Cardiac fibroblast (primary cell): ENCODE measurements at regions not wholly inside any gene's neighbourhood (a gene's known extent, or its start where the extent isn't known, plus 50 kb on each side); places are given as distances from the start of the nearest gene placed in this dataset.
"Not testable (repeated sequence)": the region's sequence is repeated elsewhere in the genome, so short reads cannot be mapped to it uniquely, and the experiment has no call there.

Source experiments
- DNase-seq, 2 donors: peaks; one replicate each; pipeline versions ENCODE4 v3.0.0 to v3.0.0-alpha.2; 2010; ENCODE audit warnings: low read depth in 2 of 2
- H3K4me3 ChIP-seq, 2 donors: replicated peaks in 1 of 2; 1 replicate in 1 of 2; 2 replicates in 1 of 2; pipeline ENCODE4 v1.5.1; 2011; ENCODE audit warnings: low read depth in 2 of 2, low read length in 2 of 2, mild to moderate bottlenecking in 2 of 2, moderate library complexity in 1 of 2
- TF ChIP-seq, protein P1 (sequence below): IDR thresholded peaks from one replicate; pipeline ENCODE4 v1.5.1; 2011; ENCODE audit warnings: low read depth, mild to moderate bottlenecking, low read length, inconsistent platforms

DNA sequence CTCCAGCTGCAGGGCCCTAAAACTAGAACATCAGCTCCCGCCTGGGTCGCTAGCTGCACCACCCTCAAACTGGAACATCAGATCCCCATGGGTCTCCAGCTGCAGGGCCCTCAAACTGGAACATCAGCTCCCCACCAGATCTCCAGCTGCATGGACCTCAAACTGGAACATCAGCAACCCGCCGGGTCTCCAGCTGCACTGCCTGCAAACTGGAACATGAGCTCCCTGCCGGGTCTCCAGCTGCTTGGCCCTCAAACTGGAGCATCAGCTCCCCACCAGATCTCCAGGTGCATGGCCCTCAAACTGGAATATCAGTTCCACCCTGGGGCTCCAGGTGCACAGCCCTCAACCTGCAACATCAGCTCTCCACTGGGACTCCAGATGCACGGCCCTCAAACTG, 82.7 kb downstream of the TFRC start:
- H3K4me3 ChIP-seq, DNase-seq: not testable (repeated sequence)

DNA sequence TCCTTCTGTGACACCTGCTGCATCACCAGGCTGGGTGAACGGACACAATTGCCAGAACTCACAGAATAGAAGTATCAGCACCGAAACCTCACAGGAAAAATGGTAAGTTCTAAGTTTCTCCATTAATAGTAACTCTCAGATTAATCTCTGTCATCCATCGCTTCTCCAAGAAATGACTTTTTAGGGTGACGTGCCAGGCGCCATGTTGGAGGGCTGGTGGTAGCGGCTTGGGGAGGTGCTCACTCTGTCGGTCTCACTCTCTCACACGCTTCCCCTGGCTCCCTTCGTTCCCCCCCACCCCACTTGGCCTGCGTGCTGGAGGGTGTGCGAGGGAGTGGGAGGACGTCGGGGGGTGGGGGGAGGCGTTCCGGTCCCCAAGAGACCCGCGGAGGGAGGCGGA, 85.6 kb downstream of the TFRC start:
- not testable (repeated sequence) for DNase-seq, H3K4me3 ChIP-seq

DNA sequence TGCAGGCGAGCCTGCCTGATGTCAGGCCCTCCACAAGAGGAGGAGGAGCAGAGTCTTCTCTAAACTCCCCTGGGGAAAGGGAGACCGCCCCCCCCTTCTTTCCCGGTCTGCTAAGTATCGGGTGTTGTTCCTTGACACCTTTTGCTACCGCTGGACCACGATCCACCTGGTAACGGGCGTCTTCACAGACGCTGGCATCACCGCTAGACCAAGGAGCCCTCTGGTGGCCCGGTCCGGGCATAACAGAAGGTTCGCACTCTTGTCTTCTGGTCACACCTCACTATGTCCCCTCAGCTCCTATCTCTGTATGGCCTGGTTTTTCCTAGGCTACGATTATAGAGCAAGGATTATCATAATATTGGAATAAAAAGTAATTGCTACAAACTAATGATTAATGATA, 86.0 kb upstream of the TNK2 start:
- DNase-seq, result peak; percentile 18 to 51
- TF ChIP-seq, protein P1, sequence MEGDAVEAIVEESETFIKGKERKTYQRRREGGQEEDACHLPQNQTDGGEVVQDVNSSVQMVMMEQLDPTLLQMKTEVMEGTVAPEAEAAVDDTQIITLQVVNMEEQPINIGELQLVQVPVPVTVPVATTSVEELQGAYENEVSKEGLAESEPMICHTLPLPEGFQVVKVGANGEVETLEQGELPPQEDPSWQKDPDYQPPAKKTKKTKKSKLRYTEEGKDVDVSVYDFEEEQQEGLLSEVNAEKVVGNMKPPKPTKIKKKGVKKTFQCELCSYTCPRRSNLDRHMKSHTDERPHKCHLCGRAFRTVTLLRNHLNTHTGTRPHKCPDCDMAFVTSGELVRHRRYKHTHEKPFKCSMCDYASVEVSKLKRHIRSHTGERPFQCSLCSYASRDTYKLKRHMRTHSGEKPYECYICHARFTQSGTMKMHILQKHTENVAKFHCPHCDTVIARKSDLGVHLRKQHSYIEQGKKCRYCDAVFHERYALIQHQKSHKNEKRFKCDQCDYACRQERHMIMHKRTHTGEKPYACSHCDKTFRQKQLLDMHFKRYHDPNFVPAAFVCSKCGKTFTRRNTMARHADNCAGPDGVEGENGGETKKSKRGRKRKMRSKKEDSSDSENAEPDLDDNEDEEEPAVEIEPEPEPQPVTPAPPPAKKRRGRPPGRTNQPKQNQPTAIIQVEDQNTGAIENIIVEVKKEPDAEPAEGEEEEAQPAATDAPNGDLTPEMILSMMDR, result peak; percentile 16
- H3K4me3 ChIP-seq, result not testable (repeated sequence)

DNA sequence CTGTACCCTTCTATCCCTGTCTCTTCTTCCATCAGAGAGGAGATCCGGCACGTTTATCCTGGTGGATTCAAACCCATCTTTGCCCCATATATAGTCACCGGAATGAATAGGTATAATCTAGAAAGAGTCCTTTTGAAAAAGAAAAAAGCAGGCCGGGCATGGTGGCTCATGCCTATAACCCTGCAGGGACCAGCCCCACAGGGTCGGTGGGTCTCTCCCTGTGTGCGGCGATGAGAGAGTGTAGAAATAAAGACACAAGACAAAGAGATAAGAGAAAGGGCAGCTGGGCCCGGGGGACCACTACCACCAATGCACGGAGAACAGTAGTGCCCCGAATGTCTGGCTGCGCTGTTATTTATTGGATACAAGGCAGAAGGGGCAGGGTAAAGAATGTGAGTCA, 85.3 kb upstream of the TNK2 start:
- not testable (repeated sequence) for DNase-seq, H3K4me3 ChIP-seq

DNA sequence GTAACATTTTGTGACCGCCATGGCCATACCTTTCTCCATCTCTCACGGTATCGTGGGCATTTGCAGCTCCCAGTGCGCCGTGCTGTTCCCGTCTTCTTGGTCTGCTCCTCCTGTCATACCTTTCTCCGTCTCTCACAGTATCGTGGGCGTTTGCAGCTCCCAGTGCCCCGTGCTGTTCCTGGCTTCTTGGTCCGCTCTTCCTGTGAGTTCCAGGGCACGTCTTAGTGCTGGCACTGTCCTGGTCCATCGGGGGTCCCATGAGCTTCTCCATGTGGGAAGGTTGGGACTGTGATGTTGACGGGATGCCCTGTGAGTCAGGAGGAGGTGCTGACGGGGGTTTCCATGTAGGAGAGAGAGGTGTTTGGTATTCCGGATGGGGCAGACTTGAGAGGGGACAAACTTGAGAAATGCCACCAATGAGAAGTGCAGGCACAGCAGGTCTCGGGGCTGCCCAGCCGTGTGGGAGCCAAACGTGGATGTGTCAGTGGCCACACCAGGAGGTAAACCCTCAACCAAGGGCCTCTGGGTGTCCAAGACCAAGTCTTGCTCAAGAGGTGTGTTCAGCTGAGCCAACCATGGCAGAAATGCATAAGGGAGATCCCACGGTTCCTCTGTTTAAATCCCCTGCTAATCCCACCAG, 84.7 kb upstream of the TNK2 start:
- not testable (repeated sequence) for DNase-seq, H3K4me3 ChIP-seq

DNA sequence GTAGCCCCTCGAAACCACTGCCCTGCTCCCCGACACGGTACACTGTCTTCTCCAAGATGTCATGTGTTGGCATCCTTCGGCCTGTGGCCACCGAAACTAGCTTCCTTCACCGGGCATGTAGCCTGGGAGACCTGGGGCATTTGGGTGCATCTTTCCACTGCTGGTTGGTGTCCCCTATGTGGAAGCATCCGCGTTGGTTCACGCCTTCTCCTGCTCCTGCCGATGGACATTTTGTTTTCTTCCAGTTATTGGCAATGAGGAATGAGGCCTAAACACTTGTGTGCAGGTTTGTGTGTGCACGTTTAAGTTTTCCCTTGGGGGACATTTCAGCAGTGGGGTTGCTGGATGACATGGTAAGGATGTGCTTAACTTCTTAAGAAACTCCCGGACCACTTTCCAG, 83.6 kb upstream of the TNK2 start:
- not testable (repeated sequence) for DNase-seq, H3K4me3 ChIP-seq

DNA sequence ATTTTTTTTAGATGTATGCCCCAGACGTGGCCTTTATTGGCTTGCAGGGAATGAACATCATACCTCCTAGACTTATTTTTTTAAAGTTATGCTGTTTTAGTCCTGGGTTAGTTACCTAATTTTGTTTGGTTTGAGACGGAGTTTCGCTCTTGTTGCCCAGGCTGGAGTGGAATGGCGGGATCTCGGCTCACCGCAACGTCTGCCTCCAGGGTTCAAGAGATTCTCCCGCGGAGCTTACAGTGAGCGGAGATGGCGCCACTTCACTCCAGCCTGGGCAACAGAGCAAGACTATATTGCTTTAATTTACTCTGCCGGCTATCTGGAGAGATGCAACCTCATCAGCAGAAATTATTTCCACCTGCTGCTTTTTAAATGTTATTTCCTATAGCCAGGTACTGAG, 82.9 kb upstream of the TNK2 start:
- not testable (repeated sequence) for DNase-seq, H3K4me3 ChIP-seq

DNA sequence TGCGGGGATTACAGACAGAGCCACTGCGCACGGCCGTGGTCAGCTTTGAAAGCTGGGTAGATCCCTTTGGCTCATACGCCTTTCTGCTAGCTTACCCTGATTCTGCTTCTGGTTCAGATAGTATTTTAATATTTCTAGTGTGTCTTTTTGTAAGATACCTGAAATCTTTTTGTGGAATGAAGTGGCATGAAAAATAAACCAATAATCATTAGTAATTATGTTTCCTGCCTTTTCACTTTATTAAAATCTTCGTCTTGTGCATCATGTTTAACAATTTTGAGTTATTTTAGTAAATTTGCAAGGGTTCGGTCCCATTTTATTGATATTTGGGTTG, 82.5 kb upstream of the TNK2 start:
- not testable (repeated sequence) for DNase-seq
- H3K4me3 ChIP-seq, result peak overlapping the region; percentile 59 to 65

DNA sequence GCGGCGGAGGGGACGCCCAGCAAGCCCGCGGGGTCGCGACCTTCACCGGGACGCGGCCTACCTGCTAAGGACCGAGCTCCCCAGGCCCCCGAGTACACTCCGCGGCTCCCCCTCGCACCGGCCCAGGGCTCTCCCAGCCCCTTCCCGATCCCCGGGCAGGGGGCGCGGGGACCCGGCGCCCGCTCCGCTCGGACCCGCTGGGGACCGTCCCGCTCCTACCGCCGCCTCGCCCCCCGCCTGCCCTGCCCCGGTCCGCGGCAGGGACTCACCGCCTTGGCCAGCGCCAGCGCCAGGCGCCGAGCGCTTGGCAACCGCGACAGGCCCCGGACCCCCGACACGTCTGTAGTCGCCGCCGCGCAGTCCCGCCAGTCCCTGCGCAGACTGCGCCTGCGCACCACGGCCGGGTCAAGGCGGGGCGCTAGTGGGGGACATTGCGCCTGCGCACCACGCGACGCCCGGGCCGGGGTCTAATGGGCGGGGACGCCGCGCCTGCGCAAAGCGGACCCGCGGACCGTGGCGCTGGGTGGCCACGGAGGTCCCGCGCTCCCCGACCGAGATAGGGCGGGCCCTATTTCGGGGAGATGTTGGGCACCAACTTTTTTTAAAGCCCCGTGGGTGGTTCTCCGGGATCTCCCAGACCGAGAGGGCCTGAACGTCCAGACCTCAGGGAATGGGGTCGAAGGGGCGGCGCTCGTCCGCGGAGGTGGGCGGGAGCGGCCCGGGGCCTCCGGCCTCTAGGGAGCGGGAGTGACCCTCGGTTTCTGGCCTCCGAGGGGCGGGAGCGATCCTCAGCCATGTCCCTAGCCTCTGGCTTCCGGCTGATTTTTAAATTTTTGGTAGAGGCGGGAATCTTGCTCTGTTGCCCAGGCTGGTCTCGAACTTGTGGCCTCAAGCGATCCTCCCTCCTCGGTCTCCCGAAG, 81.8 kb upstream of the TNK2 start:
- DNase-seq, result peak; percentile 76 to 84
- H3K4me3 ChIP-seq, result peak overlapping the region; percentile 61 to 65

DNA sequence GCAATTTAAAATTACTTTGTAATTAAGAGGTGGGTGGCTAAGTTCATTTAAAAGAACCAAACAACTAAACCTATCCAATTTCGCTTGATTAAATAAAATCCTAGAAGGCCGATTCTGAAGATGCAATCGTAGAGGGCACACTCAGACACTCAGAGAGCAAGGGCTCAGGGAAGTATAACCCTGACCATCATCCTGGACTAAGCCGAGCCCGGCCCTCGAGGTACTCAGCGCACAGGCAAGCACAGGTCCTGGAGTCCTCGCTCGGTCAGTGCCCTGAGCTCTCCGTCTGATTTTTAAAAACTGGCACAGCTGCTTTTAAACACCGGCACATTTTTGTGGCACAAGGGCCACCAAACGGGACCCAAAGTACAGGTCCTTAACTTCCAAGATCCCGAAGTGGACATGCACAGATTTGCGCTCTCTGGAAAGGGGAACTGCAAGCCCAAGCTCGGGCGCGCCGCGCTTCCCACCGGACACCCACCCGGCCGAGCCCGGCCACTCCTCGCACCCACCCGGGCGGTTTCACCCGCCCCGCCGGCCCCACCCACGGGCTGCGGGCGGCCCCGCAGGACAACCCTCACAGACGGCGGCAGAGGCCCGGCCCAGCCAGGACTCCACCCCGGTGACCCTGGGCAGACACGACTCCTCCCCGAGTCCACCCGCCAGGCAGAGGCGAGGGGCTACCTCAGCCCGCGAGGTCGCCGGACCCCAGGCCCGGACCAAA, 81.0 kb upstream of the TNK2 start:
- DNase-seq, result peak; percentile 9 to 29
- peak overlapping the region; percentile 49 to 61 for H3K4me3 ChIP-seq

DNA sequence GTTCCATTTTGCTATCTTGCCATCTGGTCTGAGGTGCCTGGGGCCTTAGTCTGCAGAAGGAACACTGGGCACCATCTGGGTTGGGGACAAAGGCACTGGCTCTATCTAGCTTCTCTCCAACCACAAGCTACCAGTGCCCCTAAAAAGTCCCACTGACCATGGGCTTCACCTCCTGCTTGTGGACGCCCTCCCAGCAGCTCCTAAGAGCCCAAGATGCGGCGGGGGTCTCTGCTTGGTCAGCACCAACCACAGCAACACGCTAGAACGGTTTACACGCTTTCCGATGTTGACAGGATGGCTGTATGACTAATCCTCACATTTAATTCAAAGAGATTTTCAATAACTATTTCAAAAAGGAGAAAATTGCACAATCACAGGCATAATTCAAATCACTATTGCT, 80.4 kb upstream of the TNK2 start:
- peak overlapping the region in 1 of 2 donors; percentile 24 for H3K4me3 ChIP-seq

DNA sequence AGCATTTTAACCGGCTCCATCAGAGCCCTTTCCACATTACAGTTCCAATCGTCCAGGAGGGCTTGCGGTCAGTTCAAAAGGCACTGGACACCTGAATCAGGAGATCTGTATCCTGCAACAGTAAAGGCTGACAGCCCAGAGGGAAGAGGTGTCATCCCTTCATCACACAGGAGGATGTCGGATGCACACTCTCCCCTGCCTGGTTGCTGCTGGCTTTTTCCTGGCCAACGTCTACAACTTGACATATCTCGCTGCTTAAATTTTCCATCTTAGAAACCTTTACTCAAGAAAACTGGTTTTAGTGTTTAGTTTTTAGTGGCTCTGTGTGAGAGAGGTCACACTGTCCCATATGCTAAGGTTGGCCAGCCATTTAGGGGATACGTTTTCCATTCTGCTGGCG, 78.7 kb upstream of the TNK2 start:
- not testable (repeated sequence) for H3K4me3 ChIP-seq, DNase-seq

More for the DNA sequence above, 80.4 kb upstream of the TNK2 start:
- not testable (repeated sequence) for DNase-seq

DNA sequence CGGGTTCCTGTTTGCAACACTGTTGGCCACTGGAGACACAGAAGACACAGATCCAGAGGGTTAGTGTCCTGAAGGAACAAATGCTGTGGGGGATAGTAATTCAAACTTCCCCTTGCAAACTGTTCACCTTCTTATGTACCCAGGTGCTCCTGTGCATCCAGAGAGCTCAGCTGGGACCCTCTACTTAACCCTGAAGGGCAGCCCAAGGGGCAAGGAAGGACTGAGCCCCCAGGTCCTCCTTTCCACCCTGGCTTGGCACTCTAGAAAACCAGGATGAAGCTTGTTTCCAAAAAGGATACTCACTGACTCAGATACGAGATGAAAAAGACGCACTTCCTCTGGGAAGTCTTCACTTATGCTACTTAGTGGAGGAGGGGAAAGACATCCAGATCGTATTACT, 78.2 kb upstream of the TNK2 start:
- not testable (repeated sequence) for H3K4me3 ChIP-seq, DNase-seq

DNA sequence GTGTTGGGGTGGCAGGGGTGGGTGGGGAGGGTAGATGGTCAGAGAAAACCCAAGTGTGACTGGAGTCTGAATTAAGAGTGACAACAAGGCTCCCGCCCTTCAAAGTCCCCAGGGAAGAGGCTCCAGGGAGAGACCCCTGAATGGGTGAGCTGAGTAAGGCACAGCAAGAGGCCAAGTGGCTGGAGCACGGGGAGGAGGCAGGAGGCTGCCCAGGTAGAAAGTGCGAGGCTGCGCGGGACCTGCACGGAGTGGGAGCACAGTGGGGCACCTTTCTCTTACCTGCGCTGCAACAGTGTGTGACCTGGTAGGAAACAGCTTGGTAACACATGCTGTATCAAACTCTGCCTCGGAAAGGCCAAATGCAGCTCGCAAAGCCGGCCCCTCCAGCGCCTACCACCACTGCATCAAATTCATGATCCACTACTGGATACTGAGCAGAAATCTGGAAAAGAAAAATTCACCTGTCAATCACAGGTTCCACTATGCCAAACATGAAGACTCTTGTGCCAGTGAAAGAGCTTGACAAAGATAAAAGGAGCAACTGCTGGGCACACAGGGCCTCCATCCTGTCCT, 77.1 kb upstream of the TNK2 start:
- H3K4me3 ChIP-seq, DNase-seq: not testable (repeated sequence)

DNA sequence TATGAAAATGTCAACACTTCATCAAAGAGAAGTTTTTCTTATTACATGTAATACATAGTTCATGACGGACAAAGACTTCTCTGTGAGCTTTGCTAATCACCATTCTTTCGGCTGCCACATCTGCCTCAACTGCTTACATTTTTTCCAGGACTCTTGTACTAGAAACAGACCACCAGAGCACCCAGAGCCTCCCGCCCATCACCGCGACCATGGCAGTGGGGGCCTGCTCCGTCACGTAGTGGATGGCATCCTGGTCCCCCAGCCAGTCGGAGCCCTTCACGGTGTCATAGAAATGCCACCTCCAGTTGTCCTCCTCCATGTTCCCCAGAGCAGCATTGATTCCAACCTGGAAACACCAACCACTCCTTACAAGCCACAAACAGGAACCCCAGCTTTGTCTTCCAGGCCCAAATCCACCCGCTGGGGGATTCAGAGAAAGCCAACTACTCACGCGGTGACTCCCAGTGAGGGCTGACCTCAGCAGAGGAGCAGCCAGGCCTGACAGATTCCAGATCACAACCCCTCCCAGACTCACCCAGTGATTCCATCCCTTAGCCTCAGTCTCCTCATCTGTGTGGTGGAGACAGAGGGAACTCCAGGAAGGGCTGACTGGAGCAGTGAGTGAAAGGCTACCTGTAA, 76.2 kb upstream of the TNK2 start:
- not testable (repeated sequence) for H3K4me3 ChIP-seq, DNase-seq

DNA sequence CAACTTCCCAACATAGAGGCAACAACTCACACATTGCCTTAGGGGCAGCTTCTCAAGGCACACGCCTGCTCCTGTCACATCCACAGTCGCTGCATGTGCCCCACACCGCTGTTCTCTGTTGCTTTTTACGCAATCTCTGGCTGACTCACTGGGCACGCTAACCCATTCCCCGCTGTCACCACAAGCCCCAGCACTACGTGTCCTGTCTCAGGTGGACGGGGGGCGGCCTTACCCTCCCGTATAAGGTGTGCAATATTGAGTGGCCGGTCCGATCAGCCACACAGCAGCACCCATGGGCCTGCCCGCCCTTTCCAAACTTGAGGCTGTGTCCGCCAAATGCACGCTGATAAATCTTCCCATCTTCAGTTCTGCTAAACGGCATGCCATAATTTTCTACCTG, 75.5 kb upstream of the TNK2 start:
- H3K4me3 ChIP-seq, DNase-seq: not testable (repeated sequence)
